ENCODE measurements at regions not wholly inside any gene's neighbourhood (a gene's known extent, or its start where the extent isn't known, plus 50 kb on each side); places are given as distances from the start of the nearest gene placed in this dataset.

- TF ChIP-seq, protein P1, sequence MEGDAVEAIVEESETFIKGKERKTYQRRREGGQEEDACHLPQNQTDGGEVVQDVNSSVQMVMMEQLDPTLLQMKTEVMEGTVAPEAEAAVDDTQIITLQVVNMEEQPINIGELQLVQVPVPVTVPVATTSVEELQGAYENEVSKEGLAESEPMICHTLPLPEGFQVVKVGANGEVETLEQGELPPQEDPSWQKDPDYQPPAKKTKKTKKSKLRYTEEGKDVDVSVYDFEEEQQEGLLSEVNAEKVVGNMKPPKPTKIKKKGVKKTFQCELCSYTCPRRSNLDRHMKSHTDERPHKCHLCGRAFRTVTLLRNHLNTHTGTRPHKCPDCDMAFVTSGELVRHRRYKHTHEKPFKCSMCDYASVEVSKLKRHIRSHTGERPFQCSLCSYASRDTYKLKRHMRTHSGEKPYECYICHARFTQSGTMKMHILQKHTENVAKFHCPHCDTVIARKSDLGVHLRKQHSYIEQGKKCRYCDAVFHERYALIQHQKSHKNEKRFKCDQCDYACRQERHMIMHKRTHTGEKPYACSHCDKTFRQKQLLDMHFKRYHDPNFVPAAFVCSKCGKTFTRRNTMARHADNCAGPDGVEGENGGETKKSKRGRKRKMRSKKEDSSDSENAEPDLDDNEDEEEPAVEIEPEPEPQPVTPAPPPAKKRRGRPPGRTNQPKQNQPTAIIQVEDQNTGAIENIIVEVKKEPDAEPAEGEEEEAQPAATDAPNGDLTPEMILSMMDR (IDR thresholded peaks at IDR 0.05; ENCODE audit: low read length) = no peak
- TF ChIP-seq EZH2 (optimal IDR thresholded peaks at IDR 0.05; ENCODE audit: low read depth, low read length) = no peak
Observed at GRCh38 chr11:90803831-90804230, 581.0 kb upstream of the CHORDC1 start.
